Tibial nerve (tissue), 3 donors: ENCODE measurements at regions not wholly inside any gene's neighbourhood (a gene's known extent, or its start where the extent isn't known, plus 50 kb on each side); places are given as distances from the start of the nearest gene placed in this dataset.

Source experiments
- CTCF ChIP-seq, 5 experiments: fragments of 200-600 bp in 3 of 5; fragments of 450-650 bp in 2 of 5; sonication (generic) in 3 of 5; IDR thresholded peaks; one replicate each; pipeline ENCODE4 v1.5.1; 2016 to 2019; ENCODE audit warnings: antibody characterized with exemption in 5 of 5, mild to moderate bottlenecking in 3 of 5, moderate library complexity in 2 of 5
- POLR2A ChIP-seq, 2 donors: fragments of 450-650 bp; IDR thresholded peaks; one replicate each; pipeline ENCODE4 v1.6.1; 2017; ENCODE audit warnings: antibody characterized with exemption in 2 of 2, mild to moderate bottlenecking in 2 of 2, moderate library complexity in 2 of 2

GRCh38 chr12:29054858-29055663 lies 94.0 kb upstream of the FAR2 start:
- TF ChIP-seq POLR2A (IDR thresholded peaks at IDR 0.05) (no peak), CTCF (IDR thresholded peaks at IDR 0.05) (no peak)
